C4-2B (cell line): ENCODE measurements at regions not wholly inside any gene's neighbourhood (a gene's known extent, or its start where the extent isn't known, plus 50 kb on each side); places are given as distances from the start of the nearest gene placed in this dataset.

Source experiments
- ZFX ChIP-seq: fragments of 450-650 bp; IDR thresholded peaks from 2 replicates; pipeline ENCODE4 v1.6.1; 2017
- TF ChIP-seq, protein P1 (sequence below): fragments of 450-650 bp; conservative IDR thresholded peaks from 2 replicates; pipeline ENCODE4 v1.5.1; 2017; ENCODE audit warnings: mild to moderate bottlenecking

DNA sequence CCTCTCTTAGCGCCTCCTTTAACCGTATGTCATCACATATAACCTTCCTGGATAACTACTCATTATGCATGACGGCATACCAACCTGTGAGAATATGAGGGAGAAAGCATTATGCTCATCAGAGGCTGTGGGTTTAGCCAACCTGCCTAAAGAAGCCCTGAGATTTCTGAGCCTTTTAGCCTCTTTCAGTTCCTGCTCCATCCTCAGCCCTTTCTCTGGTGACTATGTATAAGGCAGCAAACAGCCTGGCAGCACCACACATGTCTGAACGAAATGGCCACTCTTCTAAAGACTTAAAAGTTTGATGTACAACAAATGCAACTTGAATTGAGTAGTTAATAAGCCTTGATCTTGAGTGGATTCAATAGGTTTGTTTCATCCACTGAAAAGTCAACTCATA, 64.8 kb upstream of the SOX5 start:
- TF ChIP-seq, protein P1, sequence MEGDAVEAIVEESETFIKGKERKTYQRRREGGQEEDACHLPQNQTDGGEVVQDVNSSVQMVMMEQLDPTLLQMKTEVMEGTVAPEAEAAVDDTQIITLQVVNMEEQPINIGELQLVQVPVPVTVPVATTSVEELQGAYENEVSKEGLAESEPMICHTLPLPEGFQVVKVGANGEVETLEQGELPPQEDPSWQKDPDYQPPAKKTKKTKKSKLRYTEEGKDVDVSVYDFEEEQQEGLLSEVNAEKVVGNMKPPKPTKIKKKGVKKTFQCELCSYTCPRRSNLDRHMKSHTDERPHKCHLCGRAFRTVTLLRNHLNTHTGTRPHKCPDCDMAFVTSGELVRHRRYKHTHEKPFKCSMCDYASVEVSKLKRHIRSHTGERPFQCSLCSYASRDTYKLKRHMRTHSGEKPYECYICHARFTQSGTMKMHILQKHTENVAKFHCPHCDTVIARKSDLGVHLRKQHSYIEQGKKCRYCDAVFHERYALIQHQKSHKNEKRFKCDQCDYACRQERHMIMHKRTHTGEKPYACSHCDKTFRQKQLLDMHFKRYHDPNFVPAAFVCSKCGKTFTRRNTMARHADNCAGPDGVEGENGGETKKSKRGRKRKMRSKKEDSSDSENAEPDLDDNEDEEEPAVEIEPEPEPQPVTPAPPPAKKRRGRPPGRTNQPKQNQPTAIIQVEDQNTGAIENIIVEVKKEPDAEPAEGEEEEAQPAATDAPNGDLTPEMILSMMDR: no peak
- no peak for TF ChIP-seq ZFX
